DMS153 (cell line): ENCODE measurements at regions not wholly inside any gene's neighbourhood (a gene's known extent, or its start where the extent isn't known, plus 50 kb on each side); places are given as distances from the start of the nearest gene placed in this dataset.
"Not testable (repeated sequence)": the region's sequence is repeated elsewhere in the genome, so short reads cannot be mapped to it uniquely, and the experiment has no call there.

Source experiments
- DNase-seq: peaks from one replicate; lab custom pipeline; 2025; lab: John Stamatoyannopoulos, UW

GRCh38 chr18:38575648-38576047, 1010.0 kb upstream of the CELF4 start:
- DNase-seq: no peak

- no peak for DNase-seq
Measured at GRCh38 chr18:38575023-38575422, 1009.4 kb upstream of the CELF4 start.

GRCh38 chr18:38572554-38573111, 1007.0 kb upstream of the CELF4 start:
- DNase-seq: no peak

GRCh38 chr18:38571651-38572050, 1006.1 kb upstream of the CELF4 start:
- no peak for DNase-seq

GRCh38 chr18:38565513-38565912, 999.9 kb upstream of the CELF4 start:
- no peak for DNase-seq

GRCh38 chr18:38563396-38563980, 997.9 kb upstream of the CELF4 start:
- DNase-seq: no peak

GRCh38 chr18:38557006-38557405, 991.4 kb upstream of the CELF4 start:
- DNase-seq: no peak

GRCh38 chr18:38552732-38553321, 987.2 kb upstream of the CELF4 start:
- no peak for DNase-seq

GRCh38 chr18:38551881-38552280, 986.3 kb upstream of the CELF4 start:
- DNase-seq: no peak

- DNase-seq: no peak
Measured at GRCh38 chr18:38545071-38545470, 979.5 kb upstream of the CELF4 start.

- DNase-seq: no peak
Measured at GRCh38 chr18:38539856-38540255, 974.3 kb upstream of the CELF4 start.

GRCh38 chr18:38539371-38539770, 973.8 kb upstream of the CELF4 start:
- no peak for DNase-seq

GRCh38 chr18:38534073-38534472, 968.5 kb upstream of the CELF4 start:
- no peak for DNase-seq

GRCh38 chr18:38526922-38527321, 961.3 kb upstream of the CELF4 start:
- DNase-seq: no peak

- DNase-seq: no peak
Measured at GRCh38 chr18:38525039-38525438, 959.4 kb upstream of the CELF4 start.

GRCh38 chr18:38520786-38521185, 955.2 kb upstream of the CELF4 start:
- peak; percentile 65 for DNase-seq

- no peak for DNase-seq
Measured at GRCh38 chr18:38502539-38502938, 936.9 kb upstream of the CELF4 start.

GRCh38 chr18:38497266-38497665, 931.7 kb upstream of the CELF4 start:
- DNase-seq: no peak

GRCh38 chr18:38496222-38496793, 930.7 kb upstream of the CELF4 start:
- no peak for DNase-seq

GRCh38 chr18:38494065-38494464, 928.5 kb upstream of the CELF4 start:
- DNase-seq: no peak

GRCh38 chr18:38491195-38491594, 925.6 kb upstream of the CELF4 start:
- no peak for DNase-seq

- DNase-seq: not testable (repeated sequence)
Measured at GRCh38 chr18:38489721-38490120, 924.1 kb upstream of the CELF4 start.

- no peak for DNase-seq
Measured at GRCh38 chr18:38487521-38487920, 921.9 kb upstream of the CELF4 start.

- DNase-seq: no peak
Measured at GRCh38 chr18:38483326-38483725, 917.7 kb upstream of the CELF4 start.
